ENCODE measurements at regions not wholly inside any gene's neighbourhood (a gene's known extent, or its start where the extent isn't known, plus 50 kb on each side); places are given as distances from the start of the nearest gene placed in this dataset.

DNA sequence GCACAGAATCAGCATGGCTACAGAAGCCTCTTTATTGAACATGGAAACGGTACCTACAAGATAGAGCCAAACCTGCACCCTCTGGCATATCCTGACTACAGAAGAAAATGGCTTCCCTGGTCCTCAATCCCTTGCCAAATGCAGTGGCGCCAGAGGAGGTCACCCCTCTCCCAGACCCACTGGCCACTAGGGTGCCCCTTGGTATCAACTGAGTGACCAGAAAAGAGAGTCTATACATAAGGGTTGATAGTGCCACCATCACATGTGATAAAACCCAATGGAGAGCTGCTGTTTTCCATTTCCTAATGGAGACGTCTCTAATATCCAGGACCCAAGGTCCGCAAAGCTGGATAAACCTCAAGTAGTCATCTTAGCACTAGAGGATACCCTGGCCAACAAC, 52.7 kb upstream of the ALK start:
- DNase-seq (ENCODE audit: low read depth): no peak

GRCh38 chr2:29977284-29977683, 55.9 kb upstream of the ALK start:
- DNase-seq (ENCODE audit: low read depth): no peak

- no peak for DNase-seq (ENCODE audit: low read depth)
Measured at GRCh38 chr2:29981402-29981801, 60.0 kb upstream of the ALK start.

DNA sequence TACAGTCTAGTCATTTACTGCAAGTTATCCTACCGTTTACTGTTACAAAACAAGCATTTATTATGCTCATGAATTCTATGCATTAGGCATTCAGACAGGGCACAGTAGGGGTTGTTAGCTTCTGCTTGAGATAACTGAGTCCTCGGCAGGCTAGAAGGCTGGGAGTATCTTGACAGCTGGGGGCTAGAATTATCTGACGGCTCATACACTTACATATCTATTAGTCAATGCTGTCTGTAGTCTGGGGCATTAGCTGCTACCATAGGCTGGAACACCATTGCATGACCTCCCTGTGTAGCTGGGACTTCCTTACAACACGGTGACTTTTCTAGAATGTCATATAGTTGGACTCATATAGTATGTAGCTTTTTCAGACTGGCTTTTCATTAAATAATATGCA, 61.9 kb upstream of the ALK start:
- no peak for DNase-seq (ENCODE audit: low read depth)

- DNase-seq (ENCODE audit: low read depth): no peak
Measured at GRCh38 chr2:29987146-29987545, 65.8 kb upstream of the ALK start.

DNA sequence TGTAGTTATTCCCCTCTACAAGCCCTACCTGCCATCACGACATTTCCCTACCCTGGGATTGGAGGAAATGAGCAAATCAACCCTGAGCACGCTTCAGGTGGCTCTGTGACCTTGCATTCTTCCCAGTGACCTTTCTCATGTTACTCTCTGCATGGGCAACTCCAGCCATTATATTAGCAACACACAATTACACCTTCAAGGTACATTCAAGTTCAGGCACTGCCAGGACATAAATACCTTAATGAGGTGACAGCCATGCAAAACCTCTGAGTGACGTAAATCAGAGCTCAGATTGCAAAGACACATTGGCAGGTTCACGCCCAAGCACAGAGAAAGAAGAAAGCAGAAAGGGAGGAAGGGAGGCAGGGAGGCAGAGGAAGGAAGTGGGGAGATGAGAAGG, 68.7 kb upstream of the ALK start:
- DNase-seq (ENCODE audit: low read depth): no peak

DNA sequence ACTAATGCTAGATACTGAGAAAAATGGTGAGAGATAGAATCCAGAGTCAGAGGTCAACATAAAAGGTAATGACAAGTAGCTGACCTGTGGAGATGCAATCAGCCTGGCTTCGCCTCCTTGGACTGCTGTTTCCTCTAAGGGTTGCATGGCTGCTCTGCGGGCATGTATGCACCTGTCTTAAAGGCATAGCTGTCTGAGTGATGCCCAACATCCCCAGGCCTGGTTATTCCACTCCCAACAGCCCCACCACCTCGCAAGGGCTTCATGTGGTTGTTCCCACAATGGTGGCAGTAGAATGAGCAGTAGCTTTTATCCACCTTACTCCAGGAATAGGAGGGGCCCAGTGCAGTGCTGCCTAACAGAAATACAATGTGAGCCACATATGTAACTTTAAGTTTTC, 69.7 kb upstream of the ALK start:
- DNase-seq (ENCODE audit: low read depth): no peak

- no peak for DNase-seq (ENCODE audit: low read depth)
Measured at GRCh38 chr2:29995241-29995640, 73.9 kb upstream of the ALK start.

GRCh38 chr2:30003128-30003527, 81.7 kb upstream of the ALK start:
- no peak for DNase-seq (ENCODE audit: low read depth)

DNA sequence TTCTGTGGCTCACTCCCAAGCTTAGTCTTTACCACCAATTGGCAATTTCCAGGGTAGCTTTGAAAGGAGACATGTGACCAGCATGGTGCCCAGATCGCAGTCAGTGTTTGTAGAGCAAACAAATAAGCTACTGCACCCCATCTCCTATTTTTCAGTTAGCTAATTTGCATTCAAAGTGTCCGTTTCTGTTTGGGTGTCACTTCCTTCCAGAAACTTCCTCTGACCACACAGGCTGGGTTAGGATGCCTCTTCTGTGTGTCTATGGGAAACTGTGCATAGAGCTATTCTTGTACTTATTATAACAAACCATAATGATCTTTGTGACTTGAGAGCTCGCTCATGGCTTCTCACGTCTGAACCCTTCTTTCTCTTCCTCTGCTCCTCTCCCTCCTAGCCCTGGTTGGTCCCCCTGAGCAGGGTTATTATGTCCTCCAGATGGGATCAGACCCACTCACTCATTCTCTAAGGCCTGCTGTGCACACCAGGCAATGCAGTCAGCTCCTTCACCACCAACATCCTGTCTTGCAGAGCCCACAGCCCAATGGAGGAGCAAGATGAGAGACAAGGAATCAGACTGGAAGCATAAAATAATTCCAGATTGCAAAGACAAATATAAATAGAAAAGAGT, 101.2 kb upstream of the ALK start:
- DNase-seq (ENCODE audit: low read depth): no peak

DNA sequence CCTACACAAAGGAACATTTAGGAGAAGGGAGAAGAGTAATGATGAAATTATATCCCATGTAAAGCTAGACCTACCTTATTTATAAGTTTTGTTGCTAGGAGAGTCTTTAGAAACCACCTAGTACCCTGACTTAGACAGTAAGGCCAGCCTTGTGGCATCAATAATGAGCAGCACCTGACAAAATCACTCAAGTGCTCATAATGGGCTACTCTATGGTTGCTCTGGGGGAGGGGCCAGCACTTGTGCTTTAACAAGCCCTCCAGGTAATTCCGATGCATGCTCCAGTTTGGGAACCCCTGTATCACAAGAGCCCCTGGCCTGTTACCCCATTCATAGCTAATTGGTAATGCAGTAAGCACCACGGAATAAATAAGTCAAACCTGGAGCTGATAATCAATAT, 102.9 kb upstream of the ALK start:
- no peak for DNase-seq (ENCODE audit: low read depth)

- no peak for DNase-seq (ENCODE audit: low read depth)
Measured at GRCh38 chr2:30026091-30027055, 105.0 kb upstream of the ALK start.

DNA sequence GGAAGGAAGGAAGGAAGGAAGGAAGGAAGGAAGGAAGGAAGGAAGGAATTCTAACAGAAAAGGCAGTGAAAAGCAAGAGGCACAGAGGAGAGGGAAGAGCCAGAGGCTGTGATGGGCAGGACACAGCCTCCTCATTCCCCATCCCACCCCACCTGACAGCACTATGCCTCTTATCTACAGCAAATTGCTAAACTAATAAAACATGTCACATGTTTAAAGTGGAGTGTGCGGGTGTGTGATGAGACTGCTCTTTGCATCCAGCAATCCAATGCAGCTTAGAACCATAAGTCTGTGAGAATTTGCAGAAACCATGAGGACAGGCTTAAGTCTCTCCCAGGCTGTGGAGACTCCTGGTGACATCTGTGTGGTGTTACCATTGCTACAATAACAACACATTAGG, 108.4 kb upstream of the ALK start:
- DNase-seq (ENCODE audit: low read depth): no peak

DNA sequence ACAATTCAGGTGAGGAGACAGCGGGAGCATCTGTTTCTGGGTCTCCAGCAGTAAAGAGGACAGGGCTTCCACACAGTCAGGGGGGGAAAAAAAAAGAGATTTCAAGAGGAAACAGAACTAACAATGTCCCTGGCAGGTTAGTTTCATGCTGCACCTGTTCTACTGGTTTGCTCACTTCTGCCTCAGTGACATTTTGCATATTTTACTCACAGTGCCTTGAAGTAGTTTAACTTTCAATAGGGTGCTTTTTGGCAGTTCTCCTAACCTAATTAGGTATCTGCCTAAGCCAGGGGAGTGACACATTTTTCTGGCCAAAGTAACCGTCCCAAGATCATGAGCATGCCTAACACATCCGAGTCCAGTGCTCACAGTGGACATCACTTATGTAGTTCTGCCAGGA, 109.0 kb upstream of the ALK start:
- no peak for DNase-seq (ENCODE audit: low read depth)

GRCh38 chr2:30031184-30031583, 109.8 kb upstream of the ALK start:
- no peak for DNase-seq (ENCODE audit: low read depth)

GRCh38 chr2:30034052-30034775, 112.6 kb upstream of the YPEL5 start:
- DNase-seq (ENCODE audit: low read depth): no peak

DNA sequence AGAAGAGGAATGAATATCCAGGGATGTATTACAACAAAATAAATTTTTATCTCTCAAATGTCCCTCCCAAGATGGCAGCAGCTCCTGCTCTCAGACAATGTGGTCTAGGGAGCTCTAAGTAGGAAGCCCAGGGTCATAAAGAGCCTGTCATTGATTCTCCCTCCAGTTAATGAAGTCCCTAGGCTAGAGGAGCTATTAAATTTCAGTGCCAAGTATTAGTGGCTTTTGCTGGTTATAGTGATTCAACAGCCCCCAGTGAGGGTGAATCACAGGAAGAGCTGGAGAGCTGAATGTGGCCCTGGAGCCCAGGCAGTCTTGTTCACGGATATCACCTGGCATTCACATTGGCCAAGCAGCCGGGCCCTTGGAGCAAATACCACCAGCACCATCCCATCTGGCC, 109.8 kb upstream of the YPEL5 start:
- no peak for DNase-seq (ENCODE audit: low read depth)

DNA sequence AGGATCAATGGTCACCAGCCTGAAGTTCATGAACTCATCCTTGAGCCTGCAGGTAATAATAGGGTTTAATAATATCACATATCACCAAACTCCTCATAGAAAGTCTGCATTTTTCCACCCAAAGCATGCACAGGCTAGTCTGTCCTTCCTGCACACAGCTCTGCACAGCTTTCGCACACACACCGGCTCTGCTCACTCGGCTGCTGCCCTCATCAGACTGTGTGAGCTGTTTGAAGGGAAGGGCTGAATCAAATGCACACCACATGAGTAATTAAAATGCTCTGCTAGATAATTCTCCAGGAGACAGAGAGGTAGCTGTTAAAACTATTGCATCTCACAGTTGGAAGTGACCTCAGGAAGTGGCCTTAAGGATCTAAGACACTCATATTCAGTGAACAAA, 108.4 kb upstream of the YPEL5 start:
- no peak for DNase-seq (ENCODE audit: low read depth)

GRCh38 chr2:30039101-30039500, 107.7 kb upstream of the YPEL5 start:
- no peak for DNase-seq (ENCODE audit: low read depth)

GRCh38 chr2:30040147-30040546, 106.7 kb upstream of the YPEL5 start:
- DNase-seq (ENCODE audit: low read depth): no peak

DNA sequence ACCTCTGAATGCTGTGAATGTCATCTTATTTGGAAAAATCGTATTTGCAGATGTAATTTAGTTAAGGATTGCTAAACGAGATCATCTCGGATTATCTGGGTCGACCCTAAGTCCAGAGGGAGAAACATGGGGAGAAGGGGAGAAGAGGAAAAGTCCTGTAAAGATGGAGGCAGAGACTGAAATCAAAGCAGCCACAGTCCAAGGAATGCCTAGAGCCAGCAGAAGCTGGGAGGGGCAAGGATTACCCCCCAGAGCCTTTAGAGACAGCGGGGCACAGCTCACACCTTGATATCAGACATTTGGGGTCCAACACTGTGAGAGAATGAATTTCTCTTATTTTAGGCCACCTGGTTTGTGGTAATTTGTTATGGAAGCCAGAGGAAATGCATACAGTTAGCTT, 104.9 kb upstream of the YPEL5 start:
- DNase-seq (ENCODE audit: low read depth): no peak

- DNase-seq (ENCODE audit: low read depth): no peak
Measured at GRCh38 chr2:30046396-30046795, 100.4 kb upstream of the YPEL5 start.

DNA sequence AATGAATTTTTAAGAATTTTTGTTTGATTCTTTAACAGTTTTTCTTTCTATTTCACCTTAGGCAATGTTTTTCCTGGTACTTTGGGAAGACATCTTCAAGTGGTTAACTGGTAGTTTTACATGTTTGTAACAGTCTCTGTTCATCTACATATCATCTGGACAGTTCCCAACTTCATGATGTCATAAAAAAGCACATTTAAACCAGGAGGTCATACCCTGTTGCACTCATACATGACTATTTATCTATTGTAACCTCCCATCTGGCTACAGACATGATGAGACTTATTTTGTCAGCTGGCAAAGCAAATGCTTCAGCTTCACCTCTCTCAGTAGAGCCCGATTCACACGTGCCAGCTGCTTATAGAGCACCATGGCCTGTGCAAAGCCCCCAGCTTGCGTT, 99.8 kb upstream of the YPEL5 start:
- DNase-seq (ENCODE audit: low read depth): no peak

All from stimulated activated CD8-positive, alpha-beta memory T cell treated with anti-CD3 and anti-CD28 coated beads, Interleukin-12 subunit alpha, Interleukin-12 subunit beta, amount 100 ng/mL, for 1 hour (primary cell).